Fibroblast of peridontal ligament (primary cell): ENCODE measurements at regions not wholly inside any gene's neighbourhood (a gene's known extent, or its start where the extent isn't known, plus 50 kb on each side); places are given as distances from the start of the nearest gene placed in this dataset.
"Not testable (repeated sequence)": the region's sequence is repeated elsewhere in the genome, so short reads cannot be mapped to it uniquely, and the experiment has no call there.

ENCODE experiments used
- DNase-seq: peaks from one replicate; pipeline ENCODE4 v3.0.0-alpha.2; 2010; ENCODE audit errors: extremely low read depth

- not testable (repeated sequence) for DNase-seq
Measured at GRCh38 chr6:8832695-8833094, 397.4 kb upstream of the SLC35B3 start.

- no peak for DNase-seq
Measured at GRCh38 chr6:8831366-8832152, 396.2 kb upstream of the SLC35B3 start.

- no peak for DNase-seq
Measured at GRCh38 chr6:8830794-8831193, 395.4 kb upstream of the SLC35B3 start.

GRCh38 chr6:8829796-8830195, 394.5 kb upstream of the SLC35B3 start:
- no peak for DNase-seq

GRCh38 chr6:8829296-8829695, 394.0 kb upstream of the SLC35B3 start:
- no peak for DNase-seq

- no peak for DNase-seq
Measured at GRCh38 chr6:8828376-8828775, 393.0 kb upstream of the SLC35B3 start.

GRCh38 chr6:8825726-8826125, 390.4 kb upstream of the SLC35B3 start:
- no peak for DNase-seq

- no peak for DNase-seq
Measured at GRCh38 chr6:8821981-8822381, 386.6 kb upstream of the SLC35B3 start.

- DNase-seq, result no peak
Measured at GRCh38 chr6:8820313-8820712, 385.0 kb upstream of the SLC35B3 start.

- no peak for DNase-seq
Measured at GRCh38 chr6:8819446-8819845, 384.1 kb upstream of the SLC35B3 start.

- DNase-seq, result no peak
Measured at GRCh38 chr6:8814440-8815000, 379.2 kb upstream of the SLC35B3 start.

GRCh38 chr6:8810325-8810724, 375.0 kb upstream of the SLC35B3 start:
- no peak for DNase-seq

- DNase-seq, result no peak
Measured at GRCh38 chr6:8809662-8810061, 374.3 kb upstream of the SLC35B3 start.

- DNase-seq, result no peak
Measured at GRCh38 chr6:8803181-8803760, 367.9 kb upstream of the SLC35B3 start.

- not testable (repeated sequence) for DNase-seq
Measured at GRCh38 chr6:8802397-8802796, 367.1 kb upstream of the SLC35B3 start.

- DNase-seq, result no peak
Measured at GRCh38 chr6:8794420-8794819, 359.1 kb upstream of the SLC35B3 start.

GRCh38 chr6:8789878-8790277, 354.5 kb upstream of the SLC35B3 start:
- no peak for DNase-seq

- DNase-seq, result no peak
Measured at GRCh38 chr6:8785223-8785622, 349.9 kb upstream of the SLC35B3 start.

GRCh38 chr6:8783191-8783590, 347.8 kb upstream of the SLC35B3 start:
- DNase-seq, result no peak

- DNase-seq, result no peak
Measured at GRCh38 chr6:8780653-8781052, 345.3 kb upstream of the SLC35B3 start.

- no peak for DNase-seq
Measured at GRCh38 chr6:8764733-8765132, 329.4 kb upstream of the SLC35B3 start.

GRCh38 chr6:8760951-8761350, 325.6 kb upstream of the SLC35B3 start:
- no peak for DNase-seq

- DNase-seq, result no peak
Measured at GRCh38 chr6:8758412-8758811, 323.1 kb upstream of the SLC35B3 start.
